ENCODE measurements at regions not wholly inside any gene's neighbourhood (a gene's known extent, or its start where the extent isn't known, plus 50 kb on each side); places are given as distances from the start of the nearest gene placed in this dataset.

DNA sequence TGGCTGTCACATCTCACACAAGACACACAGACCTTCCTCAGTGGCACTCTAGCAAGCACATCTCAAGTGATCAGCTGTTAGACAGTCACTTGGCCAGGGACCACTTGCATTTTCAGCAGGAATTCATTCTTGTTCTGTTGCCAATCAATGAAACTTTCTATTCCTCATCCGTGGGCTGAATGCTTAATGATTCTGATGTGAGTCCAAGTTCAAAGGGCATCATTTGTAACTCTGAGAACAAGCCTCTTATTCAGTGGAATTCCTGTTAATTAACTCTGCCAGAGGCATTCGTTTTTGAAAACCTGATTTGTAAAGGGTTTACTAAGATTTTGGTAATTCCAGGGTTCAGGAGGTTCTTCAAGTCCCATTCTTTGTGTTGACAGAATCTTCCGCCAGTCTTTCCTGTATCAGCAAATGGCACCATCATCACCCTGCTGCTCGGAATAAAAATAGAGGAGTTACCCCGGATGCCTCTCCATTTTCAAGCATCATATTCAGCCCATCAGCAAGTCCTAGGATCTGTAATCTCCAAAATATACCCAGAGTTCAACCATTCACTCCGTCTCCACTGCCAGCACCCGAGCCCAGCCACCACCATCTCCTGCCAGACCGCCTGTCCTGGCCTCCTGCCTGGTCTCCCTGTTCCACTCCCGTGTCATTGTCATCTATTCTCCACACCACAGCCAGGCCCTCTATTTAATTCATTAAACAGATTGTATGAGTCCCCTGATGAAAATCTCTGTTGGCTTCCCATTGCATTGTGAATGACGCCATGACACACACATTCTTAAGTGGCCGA lies 473.4 kb downstream of the AACS start:
- Histone ChIP-seq H4K20me1 (ENCODE audit: control insufficient read depth, insufficient read depth, insufficient read length) (no peaks in the 10 kb centered on the region), H3K9me3 (ENCODE audit: control insufficient read depth, low read depth, low read length) (no peaks in the 10 kb centered on the region), H3K23me2 (ENCODE audit: insufficient read length, low read depth, low read length, poor library complexity, severe bottlenecking) (no peaks in the 10 kb centered on the region), H3K79me2 (ENCODE audit: insufficient read depth, low read length) (no peaks in the 10 kb centered on the region), H2BK5ac (ENCODE audit: insufficient read length, low read length) (no peak overlapping the region), H3K27me3 (ENCODE audit: insufficient read depth, low read length) (no peaks in the 10 kb centered on the region), H3K27ac (ENCODE audit: insufficient read length, low read depth, low read length) (no peak overlapping the region), H2BK120ac (ENCODE audit: low read depth, low read length, poor library complexity, severe bottlenecking) (no peak overlapping the region), H3K4me1 (ENCODE audit: insufficient read depth, low read length) (no peaks in the 10 kb centered on the region), H3K18ac (ENCODE audit: insufficient read length, low read depth, low read length) (no peak overlapping the region), H3K9ac (ENCODE audit: extremely low read depth, insufficient read length, low read length) (no peak overlapping the region), H3K56ac (ENCODE audit: insufficient read length, low read depth, low read length) (no peak overlapping the region), H3K23ac (ENCODE audit: insufficient read length, low read depth, low read length) (no peak overlapping the region), H3K4ac (ENCODE audit: low read depth, low read length) (no peak overlapping the region), H4K91ac (ENCODE audit: insufficient read length, low read depth, low read length) (no peak overlapping the region), H4K5ac (ENCODE audit: insufficient read length, low read depth, low read length) (no peak overlapping the region), H2BK15ac (ENCODE audit: low read depth, low read length) (no peak overlapping the region), H3K4me2 (ENCODE audit: insufficient read depth, insufficient read length, low read length) (no peak overlapping the region), H3T11ph (ENCODE audit: low read length) (no peak overlapping the region), H2AK5ac (ENCODE audit: insufficient read length, low read length) (no peak overlapping the region), H3K79me1 (ENCODE audit: insufficient read depth, low read depth, low read length, poor library complexity, severe bottlenecking) (no peaks in the 10 kb centered on the region), H2AFZ (ENCODE audit: low read length) (no peak overlapping the region), H2BK12ac (ENCODE audit: insufficient read length, low read depth, low read length) (no peak overlapping the region), H4K8ac (replicated peaks; ENCODE audit: insufficient read length, low read depth, low read length) (no peak overlapping the region), H3K14ac (ENCODE audit: insufficient read depth, low read length) (no peak overlapping the region), H2BK20ac (ENCODE audit: low read depth, low read length, poor library complexity, severe bottlenecking) (no peak overlapping the region)
- no peak overlapping the region; a peak in 1 of 5 replicates for H3K4me3 Mint-ChIP-seq
- peaks cover 0 to 32% (median 0%) of the 10 kb centered on the region in 3 experiments; a peak in 4 of 7 replicates for H3K36me3 Mint-ChIP-seq (ENCODE audit: insufficient read depth in 1 of 3, low read depth in 3 of 3)
- H3K4me1 Mint-ChIP-seq = no peaks in the 10 kb centered on the region
- no CpG with 5 or more reads among the region's 11 CpGs for WGBS (ENCODE audit: extremely low coverage, insufficient read length, low lambda C conversion rate)
- no peak for TF ChIP-seq CTCF (conservative IDR thresholded peaks at IDR 0.05)
- DNase-seq = no peak
- no peak overlapping the region for H3K27ac Mint-ChIP-seq
- peaks cover 7% of the 10 kb centered on the region for H3K27me3 Mint-ChIP-seq (ENCODE audit: low read depth)
- H3K9me3 Mint-ChIP-seq = no peaks in the 10 kb centered on the region; a peak in 1 of 5 replicates

Data from H9 (cell line).